Activated CD8-positive, alpha-beta memory T cell treated with anti-CD3 and anti-CD28 coated beads for 36 hours (primary cell): ENCODE measurements at regions not wholly inside any gene's neighbourhood (a gene's known extent, or its start where the extent isn't known, plus 50 kb on each side); places are given as distances from the start of the nearest gene placed in this dataset.
"Not testable (repeated sequence)": the region's sequence is repeated elsewhere in the genome, so short reads cannot be mapped to it uniquely, and the experiment has no call there.

Source experiments
- CTCF ChIA-PET: fragments of 350-600 bp; sonication (Branson Sonifier 250); formaldehyde crosslinking; loops from one replicate; lab custom pipeline; 2021; ENCODE audit warnings: antibody characterized with exemption; lab: Charles Lee
- POLR2A ChIA-PET: fragments of 350-600 bp; sonication (Branson Sonifier 250); formaldehyde crosslinking; loops from one replicate; lab custom pipeline; 2021; ENCODE audit warnings: antibody characterized with exemption; lab: Charles Lee

DNA sequence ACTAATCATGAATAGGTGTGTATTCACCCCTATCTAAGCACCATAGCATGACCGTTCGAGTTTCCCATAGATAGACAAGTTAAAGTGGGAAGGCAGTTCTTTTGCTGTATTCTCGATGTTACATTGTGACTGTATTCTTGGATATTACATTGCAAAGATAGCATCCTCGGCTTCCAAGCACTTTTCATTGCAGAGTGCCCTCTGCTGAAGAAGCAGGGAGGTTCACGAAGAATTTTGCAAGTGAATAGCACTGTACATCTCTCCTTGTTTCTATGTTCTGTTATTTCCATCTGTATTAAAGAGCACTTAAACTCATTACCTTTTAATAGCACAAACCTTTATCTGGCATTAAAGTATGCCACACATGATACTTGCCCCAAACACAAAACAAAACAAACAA, 426.7 kb upstream of the ARX start:
- CTCF ChIA-PET: no interaction called here
- POLR2A ChIA-PET: no interaction called here

DNA sequence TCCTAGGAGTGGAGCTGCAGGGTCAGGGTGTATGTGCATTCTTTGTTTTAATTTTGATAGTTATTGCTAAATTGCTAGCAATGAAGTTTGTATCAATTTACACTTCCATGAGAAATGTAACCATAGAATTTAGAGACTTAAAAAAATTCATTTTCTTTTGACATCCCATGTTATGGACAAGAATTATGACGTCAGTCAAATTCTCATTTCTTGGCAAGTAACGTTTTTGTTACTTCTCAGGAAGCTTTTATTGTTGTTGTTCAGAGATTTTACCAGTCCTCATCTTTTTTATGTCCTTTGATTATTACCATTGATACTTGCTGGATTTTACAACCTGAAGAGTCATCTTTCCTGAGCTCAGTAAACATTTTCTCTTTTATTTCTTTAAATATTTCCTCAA, 417.5 kb upstream of the ARX start:
- POLR2A ChIA-PET: no interaction called here

DNA sequence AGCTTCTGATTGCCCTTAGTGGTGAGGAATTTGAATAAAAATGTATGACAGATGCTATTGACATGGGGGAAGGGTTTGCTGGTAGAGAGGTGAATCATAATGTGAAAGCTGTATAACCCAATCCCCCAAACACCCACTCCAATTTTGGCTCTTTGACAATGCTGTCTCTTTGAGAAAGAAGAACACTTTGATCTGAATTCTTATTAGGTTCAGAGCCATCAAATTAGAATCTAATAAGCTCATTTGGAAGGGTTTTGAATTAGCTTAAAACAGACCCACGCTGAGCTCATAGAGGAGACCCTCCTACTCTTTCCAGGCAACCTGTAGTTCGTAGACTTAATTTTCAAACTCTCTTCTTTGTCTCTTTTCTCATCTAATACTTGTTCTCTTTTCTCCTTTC, 416.6 kb upstream of the ARX start:
- POLR2A ChIA-PET: no interaction called here
- CTCF ChIA-PET: no interaction called here

More for the DNA sequence above, 417.5 kb upstream of the ARX start:
- CTCF ChIA-PET: no interaction called here

DNA sequence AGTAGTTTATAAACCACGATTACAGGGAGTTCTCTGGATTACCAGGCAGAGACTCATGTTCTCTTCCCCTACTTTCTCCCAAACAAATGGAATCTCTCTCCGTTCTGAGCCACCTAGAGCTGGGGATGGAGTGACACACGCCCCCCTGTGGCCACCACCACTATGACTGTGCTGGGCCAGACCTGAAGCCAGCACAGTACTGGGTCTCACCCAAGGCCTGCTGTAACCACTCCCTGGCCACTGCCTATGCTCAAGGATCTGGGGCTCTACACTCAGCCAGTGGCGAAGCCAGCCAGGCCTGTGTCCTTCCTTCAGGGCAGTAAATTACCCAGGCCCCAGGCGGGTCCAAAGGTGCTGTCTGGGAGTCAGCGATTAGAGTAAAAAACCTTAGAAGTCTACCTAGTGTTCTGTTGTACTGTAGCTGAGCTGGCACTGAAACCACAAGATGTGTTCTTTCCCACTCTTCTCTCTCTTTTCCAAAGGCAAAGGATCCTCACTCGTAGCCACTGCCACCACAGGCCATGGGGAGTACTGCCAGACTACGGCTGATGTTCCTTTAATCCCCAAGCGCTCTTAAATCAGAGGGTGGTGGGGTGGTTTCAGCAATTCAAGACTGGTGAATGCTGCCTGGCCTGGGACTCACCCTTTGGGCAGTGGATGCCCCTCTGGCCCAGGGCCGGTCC, 412.2 kb upstream of the ARX start:
- POLR2A ChIA-PET: no interaction called here
- CTCF ChIA-PET: no interaction called here

DNA sequence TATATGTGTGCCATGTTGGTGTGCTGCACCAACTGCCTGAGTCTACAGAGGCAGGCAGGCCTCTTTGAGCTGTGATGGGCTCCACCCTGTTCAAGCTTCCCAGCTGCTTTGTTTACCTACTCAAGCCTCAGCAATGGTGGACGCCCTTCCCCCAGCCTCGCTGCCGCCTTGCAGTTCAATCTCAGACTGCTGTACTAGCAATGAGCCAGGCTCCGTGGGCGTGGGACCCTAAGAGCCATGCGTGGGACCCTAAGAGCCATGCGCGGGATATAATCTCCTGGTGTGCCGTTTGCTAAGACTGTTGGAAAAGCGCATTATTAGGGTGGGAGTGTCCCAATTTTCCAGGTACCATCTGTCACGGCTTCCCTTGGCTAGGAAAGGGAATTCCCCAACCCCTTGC, 388.4 kb upstream of the ARX start:
- CTCF ChIA-PET, POLR2A ChIA-PET: not testable (repeated sequence)

DNA sequence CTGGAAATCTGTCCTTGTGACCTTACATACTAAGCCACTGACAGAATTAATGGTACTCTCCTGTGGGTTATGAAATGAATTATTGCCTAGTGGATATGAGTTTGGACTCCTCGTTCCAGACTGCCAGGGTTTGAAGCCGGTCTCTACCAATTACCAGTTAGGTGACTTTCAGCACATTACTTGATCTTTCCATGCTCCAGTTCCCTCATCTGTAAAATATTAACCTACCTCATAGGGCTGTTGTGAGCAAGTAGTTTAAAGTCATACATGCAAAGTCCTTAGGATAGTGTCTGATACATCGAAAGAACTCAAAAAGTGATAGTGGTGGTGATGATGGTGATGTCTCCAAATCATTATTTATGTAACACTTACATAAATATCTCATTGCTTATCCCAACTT, 373.5 kb upstream of the ARX start:
- POLR2A ChIA-PET: no interaction called here
- CTCF ChIA-PET: no interaction called here

DNA sequence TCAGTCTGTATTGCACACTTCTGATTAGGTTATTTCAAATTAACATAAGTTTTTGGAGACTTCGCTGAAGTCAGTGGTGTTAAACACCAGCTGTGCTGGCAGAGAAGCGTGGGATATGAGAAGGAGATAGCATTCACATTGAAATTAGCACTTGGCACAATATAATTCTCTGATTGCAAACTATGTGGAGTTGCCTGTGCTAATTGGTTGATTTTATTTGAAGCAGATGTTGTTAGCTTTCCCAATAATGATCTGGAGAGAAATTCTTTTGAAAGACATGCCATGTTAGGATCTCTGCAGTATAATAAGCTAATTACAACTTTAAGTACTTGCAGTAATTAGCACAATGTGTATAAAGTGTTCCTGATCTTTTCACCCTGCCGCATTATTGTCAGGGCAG, 367.4 kb upstream of the ARX start:
- POLR2A ChIA-PET: no interaction called here
- CTCF ChIA-PET: no interaction called here

DNA sequence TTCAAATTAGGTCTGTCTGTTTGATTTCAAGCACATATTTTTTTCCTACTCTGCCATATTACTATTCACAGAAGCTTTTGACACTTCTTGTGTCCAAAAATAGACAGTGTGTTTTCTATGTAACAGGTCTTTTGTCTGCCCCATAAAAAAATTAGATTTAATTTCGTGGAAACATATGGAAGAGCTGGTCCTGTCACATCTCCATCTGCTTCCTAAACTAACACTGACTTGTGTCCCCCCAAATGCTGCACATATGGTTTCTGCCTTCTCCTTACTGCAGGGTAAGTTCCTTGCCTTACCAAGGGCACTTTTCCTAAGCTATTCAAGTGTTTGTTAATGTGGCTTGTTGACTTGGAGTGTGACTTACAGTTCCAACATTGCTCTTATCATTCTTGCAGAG, 340.7 kb upstream of the ARX start:
- ChIA-PET CTCF (no interaction called here), POLR2A (no interaction called here)

DNA sequence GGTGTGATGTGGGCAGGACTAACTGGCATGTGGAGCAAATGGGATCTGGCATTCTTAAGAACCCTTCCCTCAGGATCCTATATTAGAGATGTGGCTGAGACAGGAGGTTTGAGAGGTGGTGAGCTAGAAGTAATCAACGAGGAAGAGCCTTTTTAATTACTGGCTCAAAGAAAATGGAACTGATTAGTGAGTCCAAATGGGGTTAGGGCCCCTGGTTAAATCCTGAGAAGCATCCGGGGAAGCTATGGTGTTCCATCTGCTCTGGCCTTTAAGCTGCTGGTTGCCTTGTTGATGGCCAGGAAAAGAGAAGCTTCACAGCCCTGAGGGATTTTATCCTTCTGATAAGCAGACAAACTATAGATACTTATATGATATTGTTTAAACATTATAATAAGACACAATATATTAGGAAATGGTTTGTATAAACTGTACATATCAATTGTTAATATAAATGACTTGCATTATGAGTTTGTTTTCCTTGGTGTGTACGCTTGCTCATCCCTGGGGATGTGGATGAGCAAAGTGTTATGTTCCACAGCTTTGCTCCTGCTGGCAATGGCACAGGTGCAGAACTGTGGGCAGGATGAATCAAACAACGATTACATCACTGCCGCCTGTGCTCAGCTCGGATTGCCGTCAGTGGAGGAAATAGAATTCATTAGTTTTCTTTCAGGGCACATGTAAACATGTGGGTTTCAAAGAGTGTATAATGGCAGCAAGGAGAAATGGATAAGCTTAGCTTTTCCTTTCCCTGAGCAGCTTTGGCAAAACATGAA, 328.6 kb upstream of the ARX start:
- POLR2A ChIA-PET: no interaction called here
- CTCF ChIA-PET: no interaction called here

DNA sequence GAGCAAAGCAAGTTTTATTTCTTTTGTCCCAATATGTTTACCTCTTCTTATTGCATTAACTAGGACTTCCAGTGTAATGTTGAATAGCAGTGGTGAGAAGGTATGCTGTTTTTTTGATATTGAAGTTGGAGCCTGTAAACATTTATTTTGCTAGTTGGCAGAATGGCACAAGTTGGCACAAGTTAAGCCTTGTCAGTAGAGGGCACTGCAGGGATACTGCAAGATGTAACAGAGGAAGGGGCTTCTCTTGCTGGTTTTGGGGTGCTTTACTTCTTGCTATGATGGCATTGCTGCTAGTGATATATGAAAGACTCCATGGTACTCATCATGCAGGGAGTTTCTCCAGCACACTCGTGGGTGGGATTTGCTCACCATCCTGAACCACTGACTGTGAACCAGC, 327.3 kb upstream of the ARX start:
- ChIA-PET POLR2A (no interaction called here), CTCF (no interaction called here)

DNA sequence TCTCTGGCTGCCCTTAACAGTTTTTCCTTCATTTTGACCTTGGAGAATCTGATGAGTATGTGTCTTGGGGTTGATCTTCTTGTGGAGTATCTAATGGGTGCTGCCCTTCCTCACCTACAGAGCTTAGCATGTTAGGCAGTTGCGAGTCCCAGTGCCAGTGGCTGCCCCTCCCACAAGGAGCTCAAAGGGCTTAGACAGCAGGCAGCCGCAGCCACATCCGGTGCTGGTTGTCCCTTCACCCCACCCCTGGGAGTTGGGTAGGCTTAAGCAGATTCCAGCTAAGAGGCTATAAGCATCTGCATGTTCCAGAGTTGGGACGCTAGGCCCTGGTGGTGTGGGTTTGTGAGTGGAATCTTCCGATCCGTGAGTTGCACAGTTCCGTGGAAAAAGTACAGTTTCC, 322.1 kb upstream of the ARX start:
- CTCF ChIA-PET: no interaction called here
- POLR2A ChIA-PET: no interaction called here

DNA sequence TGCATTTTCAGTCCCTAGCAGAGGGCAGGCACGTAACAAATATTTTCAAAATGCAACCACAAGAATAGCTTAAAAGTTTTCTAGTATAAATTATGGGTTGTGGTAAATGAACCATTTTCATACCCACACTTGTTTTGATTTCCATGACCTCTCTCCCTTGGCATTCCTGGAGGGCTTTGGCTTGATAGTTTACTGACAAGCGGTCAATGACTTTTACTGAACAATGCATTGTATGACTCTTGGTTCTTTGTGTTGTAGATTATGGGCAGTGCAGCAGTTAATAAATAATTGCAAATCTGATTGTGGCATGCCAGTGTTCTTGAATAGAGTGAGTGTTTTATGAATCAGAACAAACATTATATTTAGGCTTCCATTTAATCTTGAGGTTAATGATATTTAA, 285.2 kb upstream of the ARX start:
- ChIA-PET CTCF (no interaction called here), POLR2A (no interaction called here)

DNA sequence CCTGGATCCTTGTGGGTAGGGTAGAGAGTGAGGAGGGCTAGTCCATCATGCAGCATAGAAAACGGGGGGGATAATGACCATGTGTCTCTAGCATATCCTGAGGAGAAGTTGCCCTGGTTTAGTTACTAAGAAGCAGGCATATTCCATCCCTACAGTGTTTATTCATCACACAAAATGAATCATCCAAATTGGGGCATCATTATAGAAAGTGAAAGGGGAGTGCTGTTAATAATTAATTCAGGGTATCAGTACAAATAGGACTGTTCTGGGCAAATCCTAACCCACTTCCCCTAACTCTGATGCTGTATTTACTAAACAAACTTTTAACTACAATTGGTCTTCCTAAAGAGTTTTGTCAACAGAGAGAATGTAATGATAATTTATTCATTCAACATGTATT, 281.1 kb upstream of the ARX start:
- ChIA-PET CTCF (no interaction called here), POLR2A (no interaction called here)

DNA sequence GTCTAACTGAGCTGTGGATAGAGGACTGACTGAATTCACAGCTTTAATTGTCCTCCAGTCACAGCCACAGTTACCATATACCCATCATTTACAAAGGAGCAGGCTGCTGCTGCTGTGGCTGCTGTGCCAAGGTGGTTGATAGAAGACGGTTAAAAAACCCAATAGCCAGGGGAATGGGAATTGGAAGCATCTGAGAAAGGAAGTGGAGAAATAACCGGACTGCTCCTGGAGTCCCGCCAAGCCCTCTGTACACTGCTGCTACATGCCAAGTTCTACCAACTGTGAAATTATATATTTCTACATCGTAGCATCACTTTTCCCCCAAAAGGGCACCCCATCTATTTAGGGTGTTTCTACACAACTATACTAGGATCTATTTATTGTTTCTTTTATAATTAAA, 279.7 kb upstream of the ARX start:
- ChIA-PET CTCF (no interaction called here), POLR2A (no interaction called here)

DNA sequence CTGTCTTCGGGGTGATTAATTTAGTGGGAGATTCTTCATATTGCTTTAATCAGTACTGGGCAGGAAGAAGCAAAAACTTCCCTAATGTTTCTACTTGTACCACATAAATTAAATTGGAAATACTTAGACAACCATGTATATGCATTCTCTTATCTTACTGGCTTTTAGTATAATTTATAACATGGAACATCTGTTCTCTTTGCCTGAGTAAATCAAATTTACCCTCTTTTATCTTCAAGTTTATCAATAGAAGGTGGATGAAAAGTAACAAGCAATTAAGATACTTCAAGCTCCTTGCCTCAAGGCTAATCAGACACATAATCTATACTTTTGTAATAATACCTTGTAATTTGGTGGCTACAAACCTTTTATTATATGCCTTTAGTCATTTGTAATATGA, 274.4 kb upstream of the ARX start:
- ChIA-PET CTCF (no interaction called here), POLR2A (no interaction called here)

DNA sequence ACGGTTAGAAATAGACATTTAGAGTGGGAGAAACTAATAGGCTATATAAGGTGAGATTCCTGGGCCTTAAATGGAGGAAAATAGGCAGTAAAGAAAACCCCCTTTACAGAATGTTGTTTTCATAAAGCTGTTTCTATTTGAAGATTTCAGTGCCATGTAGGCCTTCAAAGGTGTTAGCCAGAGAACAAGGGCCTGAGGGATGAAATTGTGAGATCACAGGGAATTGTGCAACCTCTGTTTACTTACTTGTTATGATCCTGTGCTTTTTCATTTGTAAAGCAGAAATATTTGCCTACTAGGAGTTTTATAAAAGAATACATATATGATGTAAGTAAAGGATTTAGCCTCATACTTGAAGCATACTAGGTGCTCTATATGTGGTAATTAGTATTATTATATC, 272.9 kb upstream of the ARX start:
- CTCF ChIA-PET: no interaction called here
- POLR2A ChIA-PET: no interaction called here

DNA sequence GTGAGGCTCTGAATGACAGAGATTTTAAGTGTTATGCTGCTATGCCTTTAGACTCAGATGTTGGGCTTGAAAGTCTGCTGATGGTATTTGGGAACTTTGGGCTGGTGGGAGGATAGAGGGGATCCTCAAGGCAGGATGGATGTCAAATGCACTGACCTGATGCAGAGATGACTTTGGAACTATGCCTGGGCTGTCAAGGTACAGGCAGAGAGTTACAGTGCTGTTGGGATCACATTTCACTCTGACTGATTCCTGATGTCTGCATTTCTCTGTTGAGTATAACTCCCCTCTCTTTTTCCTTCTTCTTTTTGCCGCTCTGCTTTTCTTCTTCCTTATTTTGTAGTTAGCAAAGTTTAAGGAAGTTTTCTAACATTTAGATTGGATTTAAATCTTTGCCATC, 271.8 kb upstream of the ARX start:
- ChIA-PET CTCF (no interaction called here), POLR2A (no interaction called here)

DNA sequence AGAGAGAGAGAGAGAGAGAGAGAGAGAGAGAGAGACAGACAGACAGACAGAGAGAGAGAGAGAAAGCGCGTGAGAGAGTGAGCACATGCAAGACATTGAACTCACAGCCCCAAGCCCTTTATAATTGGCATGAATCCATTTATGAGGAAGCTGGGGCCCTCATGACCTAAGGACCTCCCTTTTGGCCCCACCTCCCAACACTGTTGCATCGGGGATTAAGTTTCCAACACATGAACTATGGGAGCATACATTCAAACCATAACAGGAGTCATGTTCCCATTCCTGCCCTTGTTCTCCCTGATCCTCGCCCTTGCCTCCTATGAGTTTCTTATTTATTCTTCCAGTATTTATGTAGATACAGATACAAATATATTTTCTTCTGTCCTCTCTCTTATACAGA, 269.8 kb upstream of the ARX start:
- ChIA-PET POLR2A (no interaction called here), CTCF (no interaction called here)

DNA sequence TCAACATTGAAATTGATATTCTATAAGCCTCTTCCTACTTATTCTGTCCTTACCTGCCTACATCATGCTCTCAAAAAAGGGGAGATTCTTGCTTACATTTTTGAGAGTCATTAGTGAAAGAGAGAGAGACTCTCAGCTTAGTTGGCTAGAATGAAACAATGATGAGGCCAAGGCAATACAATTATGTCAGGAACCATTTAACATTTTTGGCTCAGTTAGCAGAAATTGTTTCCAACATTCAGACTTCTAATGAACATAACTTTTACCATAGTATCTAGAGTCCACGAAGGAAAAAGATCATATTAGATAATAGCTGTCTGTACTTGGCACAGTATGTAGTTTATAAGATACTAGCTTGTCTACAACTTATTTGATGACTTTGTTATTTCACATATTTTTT, 263.7 kb upstream of the ARX start:
- ChIA-PET CTCF (no interaction called here), POLR2A (no interaction called here)

DNA sequence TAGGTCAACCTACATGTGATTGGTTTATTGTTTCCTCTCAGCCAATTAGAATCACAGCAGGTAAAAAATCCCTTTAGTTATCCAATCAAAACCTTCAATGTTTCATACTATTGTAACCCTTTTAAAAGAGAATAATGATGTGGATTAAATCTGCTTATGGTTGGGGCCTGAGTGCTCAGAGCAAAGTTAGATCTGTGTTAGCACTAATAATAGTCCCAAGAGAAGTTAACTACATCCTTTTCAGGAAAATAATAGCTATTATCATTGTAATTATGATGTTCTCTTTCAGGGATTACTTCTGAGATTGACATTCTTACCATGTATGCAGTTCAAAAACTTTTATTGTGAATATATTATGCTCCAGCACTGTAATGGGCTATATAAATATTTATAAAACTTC, 262.6 kb upstream of the ARX start:
- ChIA-PET CTCF (no interaction called here), POLR2A (no interaction called here)

DNA sequence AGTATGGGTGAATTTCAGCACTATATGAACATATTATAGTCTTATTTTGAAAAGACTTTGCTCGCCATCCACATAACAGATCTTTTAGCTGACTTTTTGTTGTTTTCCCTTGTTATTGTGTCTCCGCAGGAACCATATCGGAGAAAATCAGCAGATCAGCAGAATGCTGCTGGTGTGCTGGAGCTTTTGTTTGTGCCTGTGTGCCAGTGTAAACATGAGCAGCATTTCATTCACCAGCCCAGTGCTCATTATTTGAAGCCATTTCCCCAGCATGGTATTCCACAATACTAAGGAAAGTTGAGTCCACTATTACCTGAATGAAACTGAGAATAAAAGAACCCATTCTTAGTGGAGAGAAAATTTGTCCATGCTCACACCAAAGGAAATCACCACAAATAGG, 261.8 kb upstream of the ARX start:
- ChIA-PET POLR2A (no interaction called here), CTCF (no interaction called here)

DNA sequence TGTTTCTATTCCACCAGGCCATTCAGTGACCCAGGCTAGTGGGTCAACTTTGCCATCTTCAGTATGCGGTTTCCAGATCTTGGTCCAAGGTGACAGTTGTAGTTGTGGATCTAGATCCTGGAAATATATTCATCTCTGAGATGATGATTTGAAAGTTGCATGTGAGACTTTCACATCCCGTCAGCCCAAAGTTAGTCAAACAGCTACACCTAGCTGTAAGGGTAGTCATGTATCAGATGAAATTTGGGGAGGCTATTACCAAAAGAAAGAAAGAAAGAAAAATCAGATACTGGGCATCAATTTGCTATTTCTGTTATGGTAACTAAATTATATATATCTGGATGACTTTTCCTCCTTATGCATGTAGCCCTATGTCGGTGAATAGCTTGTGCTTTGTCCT, 259.4 kb upstream of the ARX start:
- ChIA-PET CTCF (no interaction called here), POLR2A (no interaction called here)
